ENCODE measurements at regions not wholly inside any gene's neighbourhood (a gene's known extent, or its start where the extent isn't known, plus 50 kb on each side); places are given as distances from the start of the nearest gene placed in this dataset.

- TF ChIP-seq POLR2A (IDR thresholded peaks at IDR 0.05) = no peak
- TF ChIP-seq CTCF (IDR thresholded peaks at IDR 0.05) = no peak
- no peak for TF ChIP-seq POLR2AphosphoS5 (IDR thresholded peaks at IDR 0.05)
- no peak for TF ChIP-seq EP300 (IDR thresholded peaks at IDR 0.05)
Measured at GRCh38 chr1:114269539-114269938, 115.9 kb upstream of the SYT6 start.

All from sigmoid colon (tissue), 4 donors.